NCI-H510A treated with DMSO at 0.1 percent for 48 hours (cell line): ENCODE measurements at regions not wholly inside any gene's neighbourhood (a gene's known extent, or its start where the extent isn't known, plus 50 kb on each side); places are given as distances from the start of the nearest gene placed in this dataset.
"Not testable (repeated sequence)": the region's sequence is repeated elsewhere in the genome, so short reads cannot be mapped to it uniquely, and the experiment has no call there.

ENCODE experiments used
- DNase-seq: peaks from one replicate; lab custom pipeline; 2025; lab: John Stamatoyannopoulos, UW

- no peak for DNase-seq
These were observed 672.2 kb upstream of the AMOT start for GRCh38 chrX:113512700-113513395.

- no peak for DNase-seq
These were observed 670.0 kb upstream of the AMOT start for GRCh38 chrX:113510586-113510985.

- DNase-seq: no peak
These were observed 652.3 kb upstream of the AMOT start for GRCh38 chrX:113492895-113493294.

GRCh38 chrX:113473418-113473817, 632.8 kb upstream of the AMOT start:
- DNase-seq: no peak

GRCh38 chrX:113473015-113473414, 632.4 kb upstream of the AMOT start:
- not testable (repeated sequence) for DNase-seq

- DNase-seq: no peak
These were observed 629.5 kb upstream of the AMOT start for GRCh38 chrX:113470166-113470565.

- DNase-seq: no peak
These were observed 617.1 kb upstream of the AMOT start for GRCh38 chrX:113457719-113458118.

- no peak for DNase-seq
These were observed 615.0 kb upstream of the AMOT start for GRCh38 chrX:113455582-113455981.

- DNase-seq: no peak
These were observed 588.4 kb upstream of the AMOT start for GRCh38 chrX:113429011-113429410.

GRCh38 chrX:113422323-113422722, 581.7 kb upstream of the AMOT start:
- no peak for DNase-seq

- DNase-seq: no peak
These were observed 580.8 kb upstream of the AMOT start for GRCh38 chrX:113421432-113421831.

- no peak for DNase-seq
These were observed 571.5 kb upstream of the AMOT start for GRCh38 chrX:113412106-113412505.

- no peak for DNase-seq
These were observed 568.2 kb upstream of the AMOT start for GRCh38 chrX:113408843-113409242.

- no peak for DNase-seq
These were observed 559.6 kb upstream of the AMOT start for GRCh38 chrX:113400193-113400704.

GRCh38 chrX:113399506-113400192, 559.0 kb upstream of the AMOT start:
- no peak for DNase-seq

- DNase-seq: no peak
These were observed 551.7 kb upstream of the AMOT start for GRCh38 chrX:113392355-113392754.

GRCh38 chrX:113391875-113392274, 551.2 kb upstream of the AMOT start:
- DNase-seq: no peak

- no peak for DNase-seq
These were observed 549.9 kb upstream of the AMOT start for GRCh38 chrX:113390531-113390930.

GRCh38 chrX:113389846-113390245, 549.2 kb upstream of the AMOT start:
- DNase-seq: no peak

- DNase-seq: no peak
These were observed 544.0 kb upstream of the AMOT start for GRCh38 chrX:113384628-113385027.

GRCh38 chrX:113373421-113373820, 532.8 kb upstream of the AMOT start:
- DNase-seq: not testable (repeated sequence)

- no peak for DNase-seq
These were observed 529.4 kb upstream of the AMOT start for GRCh38 chrX:113370006-113370405.

GRCh38 chrX:113369056-113369455, 528.4 kb upstream of the AMOT start:
- DNase-seq: no peak

GRCh38 chrX:113353134-113353533, 512.5 kb upstream of the AMOT start:
- no peak for DNase-seq
